K562 (cell line): ENCODE measurements at regions not wholly inside any gene's neighbourhood (a gene's known extent, or its start where the extent isn't known, plus 50 kb on each side); places are given as distances from the start of the nearest gene placed in this dataset.

Source experiments
- BRD4 ChIP-seq: fragments of 200-600 bp; sonication (generic); IDR thresholded peaks from 2 replicates; pipeline ENCODE4 v1.6.1; 2017; ENCODE audit warnings: inconsistent platforms
- ELK1 ChIP-seq: sonication (generic); formaldehyde crosslinking; IDR thresholded peaks from 2 replicates; pipeline ENCODE4 v1.8.1; 2022; ENCODE audit warnings: missing genetic modification reagents
- NBN ChIP-seq: fragments of 450-650 bp; IDR thresholded peaks from 2 replicates; pipeline ENCODE4 v1.6.1; 2016; ENCODE audit warnings: low read depth, mild to moderate bottlenecking
- RAD21 ChIP-seq, 2 experiments: fragments of 250-450 bp in 1 of 2; fragments of 450-650 bp in 1 of 2; sonication (Bioruptor Pico) in 1 of 2; formaldehyde crosslinking in 1 of 2; IDR thresholded peaks in 1 of 2; conservative IDR thresholded peaks in 1 of 2; 2 replicates each; pipeline versions ENCODE4 v1.4.0 to v1.8.0; 2020 to 2022; ENCODE audit warnings: mild to moderate bottlenecking in 2 of 2, moderate library complexity in 1 of 2
- SETDB1 ChIP-seq: IDR thresholded peaks from one replicate; pipeline ENCODE4 v1.6.1; 2012; ENCODE audit warnings: low read length, control low read depth, inconsistent platforms
- TSHZ1 ChIP-seq: fragments of 250-450 bp; sonication (Bioruptor Pico); IDR thresholded peaks from 2 replicates; pipeline ENCODE4 v1.4.0; 2020; ENCODE audit warnings: mild to moderate bottlenecking, moderate library complexity
- ZNF561 ChIP-seq: fragments of 450-650 bp; formaldehyde crosslinking; conservative IDR thresholded peaks from 2 replicates; pipeline ENCODE4 v1.4.0; 2020; ENCODE audit warnings: mild to moderate bottlenecking, moderate library complexity

GRCh38 chr13:65937251-65937650, 1292.9 kb downstream of the PCDH9 start:
- TF ChIP-seq SETDB1 (no peak), NBN (no peak), BRD4 (no peak), ELK1 (CRISPR knock-in tag) (no peak), ZNF561 (CRISPR knock-in tag) (no peak), RAD21 (CRISPR knock-in tag; conservative IDR thresholded peaks at IDR 0.05 in 1 of 2, IDR thresholded peaks at IDR 0.05 in 1 of 2) (no peak), TSHZ1 (CRISPR knock-in tag) (no peak)
